Ascending aorta (tissue), 2 donors: ENCODE measurements at regions not wholly inside any gene's neighbourhood (a gene's known extent, or its start where the extent isn't known, plus 50 kb on each side); places are given as distances from the start of the nearest gene placed in this dataset.

Experiments used
- DNase-seq, 2 donors: peaks; one replicate each; pipeline ENCODE4 v3.0.0-alpha.2; 2019; ENCODE audit warnings: low spot score in 2 of 2
- H3K27ac ChIP-seq, 2 donors: fragments of 200-600 bp; sonication (generic); one replicate each; pipeline ENCODE4 v1.5.1; 2016 to 2017; ENCODE audit warnings: mild to moderate bottlenecking in 1 of 2
- H3K27me3 ChIP-seq: fragments of 200-600 bp; sonication (generic); one replicate; pipeline ENCODE4 v1.5.1; 2017
- H3K36me3 ChIP-seq, 2 donors: fragments of 200-600 bp; sonication (generic); one replicate each; pipeline ENCODE4 v1.5.1; 2016
- H3K4me1 ChIP-seq, 2 donors: fragments of 200-600 bp; sonication (generic); one replicate each; pipeline ENCODE4 v1.5.1; 2016 to 2017; ENCODE audit warnings: mild to moderate bottlenecking in 1 of 2
- H3K4me3 ChIP-seq, 2 donors: fragments of 200-600 bp; sonication (generic); one replicate each; pipeline ENCODE4 v1.5.1; 2016 to 2017; ENCODE audit warnings: mild to moderate bottlenecking in 1 of 2
- H3K9me3 ChIP-seq, 2 donors: fragments of 200-600 bp; sonication (generic); one replicate each; pipeline ENCODE4 v1.5.1; 2016
- CTCF ChIP-seq, 3 experiments: fragments of 200-600 bp in 2 of 3; fragments of 450-650 bp in 1 of 3; sonication (generic) in 2 of 3; IDR thresholded peaks; one replicate each; pipeline ENCODE4 v1.5.1; 2016 to 2019; ENCODE audit warnings: antibody characterized with exemption in 3 of 3, mild to moderate bottlenecking in 1 of 3, moderate library complexity in 1 of 3
- intact Hi-C: fragments of 100-400 bp; cut with DNase I; formaldehyde crosslinking; loops from one replicate; pipeline ENCODE4 v1.15.1; 2023

DNA sequence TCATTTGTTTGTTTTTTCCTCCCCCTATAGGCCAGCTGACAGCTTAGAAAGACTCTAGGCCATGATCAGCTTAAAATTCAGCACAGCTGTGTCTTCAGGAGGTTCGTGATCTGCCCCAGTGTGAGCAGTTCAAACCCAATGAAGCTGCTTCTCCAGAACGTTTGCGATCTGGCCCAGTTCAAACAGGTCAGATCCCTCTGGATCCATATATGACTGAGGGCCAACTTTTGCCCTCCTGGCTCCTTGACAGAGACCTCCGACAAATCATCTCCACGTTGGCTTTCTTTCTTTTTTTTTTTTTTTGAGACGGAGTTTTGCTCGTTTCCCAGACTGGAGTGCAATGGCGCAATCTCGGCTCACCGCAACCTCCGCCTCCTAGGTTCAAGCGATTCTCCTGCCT lies 50.2 kb upstream of the ATF7IP2 start:
- H3K36me3 ChIP-seq = no peaks in the 10 kb centered on the region
- TF ChIP-seq CTCF (IDR thresholded peaks at IDR 0.05) = no peak
- H3K9me3 ChIP-seq = peaks cover 4 to 7% of the 10 kb centered on the region in 2 donors
- H3K4me1 ChIP-seq = no peaks in the 10 kb centered on the region
- intact Hi-C loops = no loop called here
- no peak overlapping the region for H3K4me3 ChIP-seq
- DNase-seq = no peak
- H3K27ac ChIP-seq = no peak overlapping the region
- H3K27me3 ChIP-seq = no peaks in the 10 kb centered on the region
